WTC11 (cell line): ENCODE measurements at regions not wholly inside any gene's neighbourhood (a gene's known extent, or its start where the extent isn't known, plus 50 kb on each side); places are given as distances from the start of the nearest gene placed in this dataset.

ENCODE experiments used
- CREB1 ChIP-seq: sonication (generic); formaldehyde crosslinking; IDR thresholded peaks from 2 replicates; pipeline ENCODE4 v1.8.0; 2023; ENCODE audit warnings: mild to moderate bottlenecking, missing genetic modification reagents
- TCF7 ChIP-seq: sonication (generic); formaldehyde crosslinking; IDR thresholded peaks from 2 replicates; pipeline ENCODE4 v1.8.0; 2022; ENCODE audit warnings: mild to moderate bottlenecking, low read depth, missing genetic modification reagents, moderate library complexity
- ZNF121 ChIP-seq: sonication (generic); formaldehyde crosslinking; IDR thresholded peaks from 2 replicates; pipeline ENCODE4 v1.8.0; 2023; ENCODE audit warnings: missing genetic modification reagents

- TF ChIP-seq CREB1 (no peak), ZNF121 (no peak), TCF7 (CRISPR knock-in tag) (no peak)
These were observed 107.3 kb upstream of the ADGRL4 start for GRCh38 chr1:79113836-79114235.
